GM12891 (cell line): ENCODE measurements at regions not wholly inside any gene's neighbourhood (a gene's known extent, or its start where the extent isn't known, plus 50 kb on each side); places are given as distances from the start of the nearest gene placed in this dataset.

ENCODE experiments used
- PAX5 ChIP-seq: IDR thresholded peaks from 2 replicates; pipeline ENCODE4 v1.6.1; 2011; ENCODE audit warnings: low read length, moderate library complexity, mild to moderate bottlenecking; ENCODE audit not compliant: insufficient read depth, severe bottlenecking
- POLR2A ChIP-seq: IDR thresholded peaks from 2 replicates; pipeline ENCODE4 v1.6.1; 2011; ENCODE audit warnings: low read depth, low read length, control low read depth
- POLR2AphosphoS5 ChIP-seq: IDR thresholded peaks from 2 replicates; pipeline ENCODE4 v1.6.1; 2011; ENCODE audit warnings: low read depth, low read length, control low read depth

DNA sequence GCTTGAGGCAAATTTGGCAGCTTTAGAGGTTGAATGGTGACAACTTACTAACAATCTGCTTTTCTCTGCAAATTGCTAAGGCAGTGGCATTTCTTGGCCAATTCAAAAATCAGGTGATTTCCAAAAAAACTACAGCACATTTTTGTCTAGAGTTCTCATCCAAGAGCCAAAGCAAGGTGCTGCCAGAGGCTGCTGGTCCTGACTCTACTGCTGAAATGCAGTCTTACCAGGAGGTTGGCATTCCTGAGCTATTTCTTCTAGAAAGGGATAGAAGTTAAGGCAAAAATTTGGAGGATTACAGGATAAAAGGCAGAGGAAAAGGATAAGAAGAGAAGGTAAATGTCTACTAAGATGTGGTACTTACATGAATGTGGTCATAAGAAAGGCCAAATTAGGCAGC, 75.6 kb downstream of the COX18 start:
- TF ChIP-seq POLR2A (no peak), POLR2AphosphoS5 (no peak), PAX5 (no peak)
